B cell (primary cell): ENCODE measurements at regions not wholly inside any gene's neighbourhood (a gene's known extent, or its start where the extent isn't known, plus 50 kb on each side); places are given as distances from the start of the nearest gene placed in this dataset.

Source experiments
- EZH2 ChIP-seq: IDR thresholded peaks from 2 replicates; pipeline ENCODE4 v1.6.1; 2012; ENCODE audit warnings: borderline replicate concordance, low read depth, mild to moderate bottlenecking, moderate library complexity, low read length; ENCODE audit not compliant: insufficient read depth, poor library complexity, severe bottlenecking
- TF ChIP-seq, protein P1 (sequence below): fragments of 200-600 bp; IDR thresholded peaks from one replicate; pipeline ENCODE4 v1.8.0; 2022; ENCODE audit warnings: antibody characterized with exemption, mild to moderate bottlenecking

DNA sequence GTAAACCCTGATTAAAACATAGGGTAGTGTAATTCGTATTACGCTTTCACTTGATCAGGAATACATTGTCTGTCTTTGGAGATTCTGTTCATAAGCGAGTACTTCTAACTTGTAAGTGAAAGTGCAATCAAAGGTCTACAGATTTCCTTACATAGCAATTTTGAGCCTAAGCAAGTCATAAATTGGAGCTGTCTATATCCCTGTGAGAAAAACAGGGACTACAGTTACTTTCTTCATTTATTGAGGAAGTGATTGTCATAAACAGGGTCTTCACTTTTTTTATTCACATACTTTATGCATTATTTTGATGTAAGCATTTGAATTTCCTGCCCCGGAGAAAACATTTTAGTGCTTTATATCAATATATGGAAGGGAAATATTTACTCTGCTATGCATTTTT is 670.4 kb downstream of the CBLN2 start:
- TF ChIP-seq, protein P1, sequence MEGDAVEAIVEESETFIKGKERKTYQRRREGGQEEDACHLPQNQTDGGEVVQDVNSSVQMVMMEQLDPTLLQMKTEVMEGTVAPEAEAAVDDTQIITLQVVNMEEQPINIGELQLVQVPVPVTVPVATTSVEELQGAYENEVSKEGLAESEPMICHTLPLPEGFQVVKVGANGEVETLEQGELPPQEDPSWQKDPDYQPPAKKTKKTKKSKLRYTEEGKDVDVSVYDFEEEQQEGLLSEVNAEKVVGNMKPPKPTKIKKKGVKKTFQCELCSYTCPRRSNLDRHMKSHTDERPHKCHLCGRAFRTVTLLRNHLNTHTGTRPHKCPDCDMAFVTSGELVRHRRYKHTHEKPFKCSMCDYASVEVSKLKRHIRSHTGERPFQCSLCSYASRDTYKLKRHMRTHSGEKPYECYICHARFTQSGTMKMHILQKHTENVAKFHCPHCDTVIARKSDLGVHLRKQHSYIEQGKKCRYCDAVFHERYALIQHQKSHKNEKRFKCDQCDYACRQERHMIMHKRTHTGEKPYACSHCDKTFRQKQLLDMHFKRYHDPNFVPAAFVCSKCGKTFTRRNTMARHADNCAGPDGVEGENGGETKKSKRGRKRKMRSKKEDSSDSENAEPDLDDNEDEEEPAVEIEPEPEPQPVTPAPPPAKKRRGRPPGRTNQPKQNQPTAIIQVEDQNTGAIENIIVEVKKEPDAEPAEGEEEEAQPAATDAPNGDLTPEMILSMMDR = no peak
- TF ChIP-seq EZH2 = no peak
